ENCODE measurements at regions not wholly inside any gene's neighbourhood (a gene's known extent, or its start where the extent isn't known, plus 50 kb on each side); places are given as distances from the start of the nearest gene placed in this dataset.

- no peak for TF ChIP-seq CTCF (IDR thresholded peaks at IDR 0.05; ENCODE audit: low read length)
- TF ChIP-seq EZH2 (IDR thresholded peaks at IDR 0.05; ENCODE audit: borderline replicate concordance, low read length): no peak
- Histone ChIP-seq H3K4me3 (ENCODE audit: low read depth, low read length, poor library complexity, severe bottlenecking) (no peak overlapping the region), H3K9me3 (ENCODE audit: low read length) (no peaks in the 10 kb centered on the region), H3K79me2 (ENCODE audit: insufficient read depth, low read length) (no peaks in the 10 kb centered on the region), H4K20me1 (ENCODE audit: insufficient read depth, low read length) (no peaks in the 10 kb centered on the region), H2AFZ (ENCODE audit: low read length) (no peak overlapping the region), H3K27me3 (ENCODE audit: insufficient read depth, low read length) (no peaks in the 10 kb centered on the region), H3K27ac (ENCODE audit: low read depth, low read length, poor library complexity, severe bottlenecking) (no peak overlapping the region), H3K9ac (ENCODE audit: low read length) (no peak overlapping the region), H3K4me2 (ENCODE audit: low read length) (no peak overlapping the region), H3F3A (ENCODE audit: insufficient read depth, low read length) (no peaks in the 10 kb centered on the region), H3K9me2 (ENCODE audit: low read depth, low read length) (no peaks in the 10 kb centered on the region), H3K36me3 (ENCODE audit: insufficient read depth, low read length) (no peaks in the 10 kb centered on the region), H3K4me1 (ENCODE audit: insufficient read depth, low read length, severe bottlenecking) (no peaks in the 10 kb centered on the region)
These were observed 168.7 kb upstream of the NR5A2 start for GRCh38 chr1:199858856-199859255.

- H3K27me3 ChIP-seq (ENCODE audit: insufficient read depth, low read length): no peaks in the 10 kb centered on the region
- H3K27ac ChIP-seq (ENCODE audit: low read depth, low read length, poor library complexity, severe bottlenecking): no peak overlapping the region
- H3K9me2 ChIP-seq (ENCODE audit: low read depth, low read length): no peaks in the 10 kb centered on the region
- H3K9me3 ChIP-seq (ENCODE audit: low read length): no peaks in the 10 kb centered on the region
- TF ChIP-seq CTCF (IDR thresholded peaks at IDR 0.05; ENCODE audit: low read length): no peak
- no peak for TF ChIP-seq EZH2 (IDR thresholded peaks at IDR 0.05; ENCODE audit: borderline replicate concordance, low read length)
- no peak overlapping the region for H3K4me3 ChIP-seq (ENCODE audit: low read depth, low read length, poor library complexity, severe bottlenecking)
- no peaks in the 10 kb centered on the region for H3K36me3 ChIP-seq (ENCODE audit: insufficient read depth, low read length)
- no peak overlapping the region for H2AFZ ChIP-seq (ENCODE audit: low read length)
- H4K20me1 ChIP-seq (ENCODE audit: insufficient read depth, low read length): no peaks in the 10 kb centered on the region
- no peaks in the 10 kb centered on the region for H3K79me2 ChIP-seq (ENCODE audit: insufficient read depth, low read length)
- no peaks in the 10 kb centered on the region for H3F3A ChIP-seq (ENCODE audit: insufficient read depth, low read length)
- no peaks in the 10 kb centered on the region for H3K4me1 ChIP-seq (ENCODE audit: insufficient read depth, low read length, severe bottlenecking)
- no peak overlapping the region for H3K4me2 ChIP-seq (ENCODE audit: low read length)
- H3K9ac ChIP-seq (ENCODE audit: low read length): no peak overlapping the region
These were observed 168.0 kb upstream of the NR5A2 start for GRCh38 chr1:199859491-199859933.

- Histone ChIP-seq H3K4me1 (ENCODE audit: insufficient read depth, low read length, severe bottlenecking) (no peaks in the 10 kb centered on the region), H3F3A (ENCODE audit: insufficient read depth, low read length) (no peaks in the 10 kb centered on the region), H2AFZ (ENCODE audit: low read length) (no peak overlapping the region), H3K4me2 (ENCODE audit: low read length) (no peak overlapping the region), H3K79me2 (ENCODE audit: insufficient read depth, low read length) (no peaks in the 10 kb centered on the region), H3K9ac (ENCODE audit: low read length) (no peak overlapping the region), H3K27ac (ENCODE audit: low read depth, low read length, poor library complexity, severe bottlenecking) (no peak overlapping the region), H3K9me3 (ENCODE audit: low read length) (no peaks in the 10 kb centered on the region), H3K27me3 (ENCODE audit: insufficient read depth, low read length) (no peaks in the 10 kb centered on the region), H4K20me1 (ENCODE audit: insufficient read depth, low read length) (no peaks in the 10 kb centered on the region), H3K36me3 (ENCODE audit: insufficient read depth, low read length) (no peaks in the 10 kb centered on the region), H3K9me2 (ENCODE audit: low read depth, low read length) (no peaks in the 10 kb centered on the region), H3K4me3 (ENCODE audit: low read depth, low read length, poor library complexity, severe bottlenecking) (no peak overlapping the region)
- TF ChIP-seq EZH2 (IDR thresholded peaks at IDR 0.05; ENCODE audit: borderline replicate concordance, low read length) (no peak), CTCF (IDR thresholded peaks at IDR 0.05; ENCODE audit: low read length) (no peak)
These were observed 166.3 kb upstream of the NR5A2 start for GRCh38 chr1:199861020-199861795.

All from OCI-LY1 (cell line).